Left ventricle myocardium inferior (tissue), 1 donor: ENCODE measurements at regions not wholly inside any gene's neighbourhood (a gene's known extent, or its start where the extent isn't known, plus 50 kb on each side); places are given as distances from the start of the nearest gene placed in this dataset.

Source experiments
- DNase-seq: peaks from one replicate; pipeline ENCODE4 v3.0.0-alpha.2; 2020
- H3K27ac ChIP-seq: fragments of 200-600 bp; replicated peaks from 2 replicates; pipeline ENCODE4 v1.8.0; 2021
- H3K27me3 ChIP-seq: fragments of 200-600 bp; 2 replicates; pipeline ENCODE4 v1.8.0; 2021; ENCODE audit warnings: low read depth
- H3K36me3 ChIP-seq: fragments of 200-600 bp; 2 replicates; pipeline ENCODE4 v1.8.0; 2021
- H3K4me1 ChIP-seq: fragments of 200-600 bp; 2 replicates; pipeline ENCODE4 v1.8.0; 2021
- H3K4me3 ChIP-seq: fragments of 200-600 bp; 2 replicates; pipeline ENCODE4 v1.8.0; 2021; ENCODE audit warnings: mild to moderate bottlenecking, moderate library complexity
- H3K9me3 ChIP-seq: fragments of 200-600 bp; replicated peaks from 2 replicates; pipeline ENCODE4 v1.8.0; 2021
- CTCF ChIP-seq: fragments of 200-600 bp; IDR thresholded peaks from 2 replicates; pipeline ENCODE4 v1.8.0; 2021; ENCODE audit warnings: antibody characterized with exemption, mild to moderate bottlenecking, borderline replicate concordance
- intact Hi-C: fragments of 100-400 bp; cut with micrococcal nuclease; formaldehyde crosslinking; loops from one replicate; pipeline ENCODE4 v1.11.0; 2022
- donor health status: DM: no; HTN: yes; CAD: no; lungs with severe emphysema.

- no peaks in the 10 kb centered on the region for H3K36me3 ChIP-seq
- H3K27me3 ChIP-seq = peaks cover 70% of the 10 kb centered on the region
- no peaks in the 10 kb centered on the region for H3K4me1 ChIP-seq
- peaks cover 6% of the 10 kb centered on the region for H3K9me3 ChIP-seq
- DNase-seq = no peak
- intact Hi-C loops = no loop called here
- no peak overlapping the region for H3K27ac ChIP-seq
- no peak overlapping the region for H3K4me3 ChIP-seq
- no peak for TF ChIP-seq CTCF
These were observed 115.0 kb upstream of the TMPRSS2 start for GRCh38 chr21:41622831-41623548.

- TF ChIP-seq CTCF = no peak
- DNase-seq = no peak
- Histone ChIP-seq H3K4me1 (no peaks in the 10 kb centered on the region), H3K4me3 (no peak overlapping the region), H3K36me3 (no peaks in the 10 kb centered on the region), H3K27ac (no peak overlapping the region), H3K9me3 (peaks cover 6% of the 10 kb centered on the region), H3K27me3 (peaks cover 68% of the 10 kb centered on the region)
- intact Hi-C loops = no loop called here
These were observed 114.2 kb upstream of the TMPRSS2 start for GRCh38 chr21:41622201-41622600.

- H3K27ac ChIP-seq = no peak overlapping the region
- intact Hi-C loops = no loop called here
- DNase-seq = no peak
- no peak overlapping the region for H3K4me3 ChIP-seq
- H3K9me3 ChIP-seq = peaks cover 6% of the 10 kb centered on the region
- peaks cover under 1% of the 10 kb centered on the region for H3K4me1 ChIP-seq
- TF ChIP-seq CTCF = no peak
- peaks cover 61% of the 10 kb centered on the region for H3K27me3 ChIP-seq
- no peaks in the 10 kb centered on the region for H3K36me3 ChIP-seq
These were observed 113.6 kb upstream of the TMPRSS2 start for GRCh38 chr21:41621513-41621912.

GRCh38 chr21:41620982-41621381, 113.0 kb upstream of the TMPRSS2 start:
- TF ChIP-seq CTCF = no peak
- no peaks in the 10 kb centered on the region for H3K36me3 ChIP-seq

GRCh38 chr21:41620541-41620940, 112.6 kb upstream of the TMPRSS2 start:
- DNase-seq = no peak
- intact Hi-C loops = no loop called here
- Histone ChIP-seq H3K36me3 (no peaks in the 10 kb centered on the region), H3K27me3 (peaks cover 51% of the 10 kb centered on the region), H3K4me1 (peaks cover 8% of the 10 kb centered on the region), H3K27ac (no peak overlapping the region), H3K9me3 (peaks cover 6% of the 10 kb centered on the region), H3K4me3 (no peak overlapping the region)
- no peak for TF ChIP-seq CTCF

More at GRCh38 chr21:41620982-41621381, 113.0 kb upstream of the TMPRSS2 start:
- H3K27me3 ChIP-seq = peaks cover 56% of the 10 kb centered on the region
- peaks cover 6% of the 10 kb centered on the region for H3K4me1 ChIP-seq
- H3K27ac ChIP-seq = no peak overlapping the region
- H3K9me3 ChIP-seq = peaks cover 6% of the 10 kb centered on the region
- DNase-seq = no peak
- intact Hi-C loops = no loop called here
- no peak overlapping the region for H3K4me3 ChIP-seq
